ENCODE measurements at regions not wholly inside any gene's neighbourhood (a gene's known extent, or its start where the extent isn't known, plus 50 kb on each side); places are given as distances from the start of the nearest gene placed in this dataset.

- Histone ChIP-seq H3K36me3 (ENCODE audit: control insufficient read depth, insufficient read depth, low read length) (no peaks in the 10 kb centered on the region), H3K9me3 (ENCODE audit: control insufficient read depth, insufficient read depth, low read depth, low read length) (no peaks in the 10 kb centered on the region), H3K27ac (ENCODE audit: low read length) (no peak overlapping the region), H3K27me3 (ENCODE audit: control insufficient read depth, insufficient read depth, low read length) (no peaks in the 10 kb centered on the region), H3K4me1 (ENCODE audit: control insufficient read depth, insufficient read depth, low read length) (no peaks in the 10 kb centered on the region), H3K4me3 (ENCODE audit: low read depth in 2 of 2, low read length in 2 of 2) (no peak overlapping the region)
- intact Hi-C loops (cut with micrococcal nuclease; ENCODE audit: unreplicated experiment) (no loop called here), in situ Hi-C loops (cut with HindIII; ENCODE audit: low pct_unique_long_range_greater_than_20kb, low sequenced_read_pairs) (no loop called here)
- TF ChIP-seq POLR2AphosphoS5 (IDR thresholded peaks at IDR 0.05; ENCODE audit: low read depth, low read length), result no peak
- DNase-seq (ENCODE audit: low read depth, low spot score) (no peak), ATAC-seq (no peak)
- CTCF ChIA-PET, result no interaction called here
- POLR2A ChIA-PET, result no interaction called here
- no TSS peak for BruUV-seq (replicated peaks)
These were observed 1245.1 kb upstream of the LRRTM1 start for GRCh38 chr2:81549646-81550045.

- CTCF ChIA-PET, result no interaction called here
- intact Hi-C loops (cut with micrococcal nuclease; ENCODE audit: unreplicated experiment), result no loop called here
These were observed 1241.1 kb upstream of the LRRTM1 start for GRCh38 chr2:81545626-81546025.

More at GRCh38 chr2:81545626-81546025, 1241.1 kb upstream of the LRRTM1 start:
- H3K27ac ChIP-seq (ENCODE audit: low read length), result no peak overlapping the region
- no peak for ATAC-seq
- no peaks in the 10 kb centered on the region for H3K36me3 ChIP-seq (ENCODE audit: control insufficient read depth, insufficient read depth, low read length)
- no peaks in the 10 kb centered on the region for H3K9me3 ChIP-seq (ENCODE audit: control insufficient read depth, insufficient read depth, low read depth, low read length)
- H3K4me1 ChIP-seq (ENCODE audit: control insufficient read depth, insufficient read depth, low read length), result no peaks in the 10 kb centered on the region
- H3K27me3 ChIP-seq (ENCODE audit: control insufficient read depth, insufficient read depth, low read length), result no peaks in the 10 kb centered on the region
- BruUV-seq (replicated peaks), result no TSS peak
- POLR2A ChIA-PET, result no interaction called here
- no peak for DNase-seq (ENCODE audit: low read depth, low spot score)
- in situ Hi-C loops (cut with HindIII; ENCODE audit: low pct_unique_long_range_greater_than_20kb, low sequenced_read_pairs), result no loop called here
- no peak for TF ChIP-seq REST (IDR thresholded peaks at IDR 0.05; ENCODE audit: insufficient read depth in 1 of 2, low read depth in 2 of 2, low read length in 1 of 2)
- no peak for TF ChIP-seq TCF7L2 (IDR thresholded peaks at IDR 0.05; ENCODE audit: low read depth, low read length)
- TF ChIP-seq POLR2AphosphoS5 (IDR thresholded peaks at IDR 0.05; ENCODE audit: low read depth, low read length), result no peak
- TF ChIP-seq SIN3A (IDR thresholded peaks at IDR 0.05; ENCODE audit: borderline replicate concordance, insufficient read depth, low read depth, low read length), result no peak
- TF ChIP-seq CTCF (IDR thresholded peaks at IDR 0.05), result no peak
- no peak overlapping the region for H3K4me3 ChIP-seq (ENCODE audit: low read depth in 2 of 2, low read length in 2 of 2)

Measured in Panc1 (cell line).